ENCODE measurements at regions not wholly inside any gene's neighbourhood (a gene's known extent, or its start where the extent isn't known, plus 50 kb on each side); places are given as distances from the start of the nearest gene placed in this dataset.
"Not testable (repeated sequence)": the region's sequence is repeated elsewhere in the genome, so short reads cannot be mapped to it uniquely, and the experiment has no call there.

- DNase-seq (ENCODE audit: low spot score); intact Hi-C loops (cut with DNase I): not testable (repeated sequence)
These were observed 469.7 kb downstream of the FAM72C start for GRCh38 chr1:143502038-143502437.

- intact Hi-C loops (cut with DNase I); DNase-seq (ENCODE audit: low spot score): not testable (repeated sequence)
These were observed 473.6 kb downstream of the FAM72C start for GRCh38 chr1:143498059-143498749.

GRCh38 chr1:143497374-143497747 is 474.4 kb downstream of the FAM72C start:
- intact Hi-C loops (cut with DNase I): no loop called here
- no peak for DNase-seq (ENCODE audit: low spot score)

GRCh38 chr1:143496526-143497373 is 475.0 kb downstream of the FAM72C start:
- DNase-seq (ENCODE audit: low spot score); intact Hi-C loops (cut with DNase I): not testable (repeated sequence)

Data from cardiac septum (tissue), 1 donor.